ENCODE measurements at regions not wholly inside any gene's neighbourhood (a gene's known extent, or its start where the extent isn't known, plus 50 kb on each side); places are given as distances from the start of the nearest gene placed in this dataset.

DNA sequence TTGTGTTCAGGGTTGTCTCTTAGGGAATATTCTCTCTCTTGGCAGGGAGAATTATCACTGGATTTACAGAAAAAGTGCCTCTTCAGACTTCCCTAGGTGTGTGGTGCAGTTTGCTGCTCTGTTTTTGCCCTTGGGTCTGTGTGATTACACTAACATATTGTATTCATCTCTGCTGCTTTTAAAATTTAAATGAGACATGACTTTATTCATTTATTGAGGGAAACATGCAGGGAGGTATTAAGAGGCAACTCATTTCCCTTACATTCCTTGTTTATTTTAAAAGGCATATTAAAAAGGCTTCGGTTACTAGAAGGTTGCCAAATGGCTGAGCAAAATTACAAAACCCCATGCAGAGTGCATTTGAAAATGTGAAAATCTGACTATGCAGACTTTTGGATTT, 135.1 kb upstream of the GEMIN8 start:
- DNase-seq (ENCODE audit: low spot score in 2 of 2, unreplicated experiment in 2 of 2), result no peak
- H3K27ac Mint-ChIP-seq, result no peak overlapping the region
- no peaks in the 10 kb centered on the region for H3K36me3 Mint-ChIP-seq
- no peak overlapping the region for H3K4me3 Mint-ChIP-seq
- TF ChIP-seq, protein P1, sequence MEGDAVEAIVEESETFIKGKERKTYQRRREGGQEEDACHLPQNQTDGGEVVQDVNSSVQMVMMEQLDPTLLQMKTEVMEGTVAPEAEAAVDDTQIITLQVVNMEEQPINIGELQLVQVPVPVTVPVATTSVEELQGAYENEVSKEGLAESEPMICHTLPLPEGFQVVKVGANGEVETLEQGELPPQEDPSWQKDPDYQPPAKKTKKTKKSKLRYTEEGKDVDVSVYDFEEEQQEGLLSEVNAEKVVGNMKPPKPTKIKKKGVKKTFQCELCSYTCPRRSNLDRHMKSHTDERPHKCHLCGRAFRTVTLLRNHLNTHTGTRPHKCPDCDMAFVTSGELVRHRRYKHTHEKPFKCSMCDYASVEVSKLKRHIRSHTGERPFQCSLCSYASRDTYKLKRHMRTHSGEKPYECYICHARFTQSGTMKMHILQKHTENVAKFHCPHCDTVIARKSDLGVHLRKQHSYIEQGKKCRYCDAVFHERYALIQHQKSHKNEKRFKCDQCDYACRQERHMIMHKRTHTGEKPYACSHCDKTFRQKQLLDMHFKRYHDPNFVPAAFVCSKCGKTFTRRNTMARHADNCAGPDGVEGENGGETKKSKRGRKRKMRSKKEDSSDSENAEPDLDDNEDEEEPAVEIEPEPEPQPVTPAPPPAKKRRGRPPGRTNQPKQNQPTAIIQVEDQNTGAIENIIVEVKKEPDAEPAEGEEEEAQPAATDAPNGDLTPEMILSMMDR (IDR thresholded peaks at IDR 0.05; ENCODE audit: unreplicated experiment), result no peak
- H3K27me3 Mint-ChIP-seq (ENCODE audit: low read depth), result no peaks in the 10 kb centered on the region
- no peaks in the 10 kb centered on the region for H3K4me1 Mint-ChIP-seq
- H3K9me3 Mint-ChIP-seq, result peaks cover 28% of the 10 kb centered on the region

DNA sequence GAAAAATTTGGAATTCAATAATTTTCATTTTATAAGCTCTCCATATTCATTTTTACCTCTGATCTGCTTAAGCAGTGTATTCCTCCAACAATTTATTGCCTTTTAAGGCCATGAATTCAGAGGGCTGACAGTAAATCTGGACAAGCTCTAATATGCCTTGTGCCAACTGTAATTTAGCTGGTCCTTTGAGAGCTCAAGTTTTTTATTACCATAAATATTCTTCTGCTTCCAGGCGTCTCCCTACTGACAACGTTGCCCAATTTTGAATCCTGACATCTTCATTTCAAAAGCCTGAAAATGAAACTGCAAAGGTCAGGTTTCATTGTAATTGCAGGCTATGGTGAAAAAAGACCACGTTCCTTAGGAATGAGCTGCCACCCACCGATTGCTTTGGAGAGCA, 95.8 kb upstream of the GEMIN8 start:
- no peak overlapping the region for H3K27ac Mint-ChIP-seq
- H3K27me3 Mint-ChIP-seq (ENCODE audit: low read depth), result no peaks in the 10 kb centered on the region
- TF ChIP-seq, protein P1 (IDR thresholded peaks at IDR 0.05; ENCODE audit: unreplicated experiment), result no peak
- H3K4me3 Mint-ChIP-seq, result no peak overlapping the region
- H3K36me3 Mint-ChIP-seq, result no peaks in the 10 kb centered on the region
- DNase-seq (ENCODE audit: low spot score in 2 of 2, unreplicated experiment in 2 of 2), result no peak
- H3K9me3 Mint-ChIP-seq, result peaks cover 50% of the 10 kb centered on the region
- peaks cover 20% of the 10 kb centered on the region for H3K4me1 Mint-ChIP-seq

DNA sequence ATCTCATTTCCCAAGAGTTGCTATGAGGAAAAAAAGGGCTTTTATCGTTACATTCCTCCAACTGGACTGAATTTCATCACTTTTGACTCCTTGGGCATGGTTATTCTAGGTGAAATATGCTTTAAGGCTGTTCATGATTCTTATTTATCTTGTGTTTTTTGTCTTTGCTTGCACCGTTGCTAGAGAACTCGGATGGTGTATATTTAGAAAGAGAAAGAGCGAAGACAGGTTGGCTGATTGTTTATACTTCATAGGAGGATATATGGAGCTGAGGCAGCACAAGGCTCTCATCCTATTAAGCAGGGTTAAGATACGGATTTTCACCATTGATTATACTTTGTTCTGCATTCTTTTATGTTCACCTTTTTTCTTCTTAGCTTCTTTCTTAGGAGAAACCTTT, 94.9 kb upstream of the GEMIN8 start:
- DNase-seq (ENCODE audit: low spot score in 2 of 2, unreplicated experiment in 2 of 2), result no peak
- peak overlapping the region; percentile 20 for H3K27ac Mint-ChIP-seq
- no peak overlapping the region for H3K4me3 Mint-ChIP-seq
- no peaks in the 10 kb centered on the region for H3K27me3 Mint-ChIP-seq (ENCODE audit: low read depth)
- no peaks in the 10 kb centered on the region for H3K36me3 Mint-ChIP-seq
- TF ChIP-seq, protein P1 (IDR thresholded peaks at IDR 0.05; ENCODE audit: unreplicated experiment), result no peak
- H3K9me3 Mint-ChIP-seq, result peaks cover 51% of the 10 kb centered on the region
- peaks cover 20% of the 10 kb centered on the region for H3K4me1 Mint-ChIP-seq

DNA sequence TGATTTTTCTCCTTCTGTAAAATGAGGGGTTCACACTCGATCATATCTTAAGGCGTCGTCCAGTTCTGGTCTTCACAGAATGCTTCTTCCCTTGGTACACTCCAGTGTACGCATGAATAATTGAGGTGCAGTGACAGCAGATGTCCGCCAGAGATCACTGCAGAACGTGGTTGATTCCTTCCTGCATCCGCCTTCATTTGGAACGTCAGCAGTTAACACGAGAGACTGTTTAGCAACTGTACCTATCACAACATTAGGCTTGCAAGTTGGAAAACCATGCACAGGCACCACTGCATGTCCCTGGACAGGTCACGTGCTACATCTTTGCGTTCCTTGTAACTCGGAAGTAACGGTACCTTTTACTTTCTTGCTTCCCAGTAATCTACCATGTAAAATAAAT, 66.0 kb upstream of the GEMIN8 start:
- no peaks in the 10 kb centered on the region for H3K4me1 Mint-ChIP-seq
- no peak overlapping the region for H3K27ac Mint-ChIP-seq
- peak in 1 of 2 experiments; percentile 39 for DNase-seq (ENCODE audit: low spot score in 2 of 2, unreplicated experiment in 2 of 2)
- TF ChIP-seq, protein P1 (IDR thresholded peaks at IDR 0.05; ENCODE audit: unreplicated experiment), result peak; percentile 66
- H3K27me3 Mint-ChIP-seq (ENCODE audit: low read depth), result peaks cover 3% of the 10 kb centered on the region
- H3K36me3 Mint-ChIP-seq, result no peaks in the 10 kb centered on the region
- H3K9me3 Mint-ChIP-seq, result peaks cover 20% of the 10 kb centered on the region
- H3K4me3 Mint-ChIP-seq, result no peak overlapping the region

DNA sequence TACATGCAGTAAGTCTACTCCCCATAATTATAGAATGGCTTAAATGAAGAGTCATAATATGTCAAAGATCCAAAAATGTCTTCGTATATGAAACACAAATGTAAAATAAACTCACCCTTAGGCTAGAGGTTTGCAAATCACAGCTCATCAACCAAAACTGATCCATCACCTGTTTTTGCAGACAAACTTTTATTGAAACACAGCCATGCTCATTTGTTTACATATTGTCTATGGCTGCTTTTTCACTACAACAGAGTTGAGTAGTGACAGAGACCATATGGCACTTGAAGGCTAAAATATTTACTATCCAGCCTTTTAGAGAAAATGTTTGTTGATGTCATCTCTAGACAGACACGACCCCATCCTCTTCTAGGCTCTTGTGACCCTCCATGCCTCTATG, 64.5 kb upstream of the GEMIN8 start:
- no peaks in the 10 kb centered on the region for H3K36me3 Mint-ChIP-seq
- peaks cover 23% of the 10 kb centered on the region for H3K9me3 Mint-ChIP-seq
- no peak overlapping the region for H3K27ac Mint-ChIP-seq
- TF ChIP-seq, protein P1 (IDR thresholded peaks at IDR 0.05; ENCODE audit: unreplicated experiment), result no peak
- H3K4me3 Mint-ChIP-seq, result no peak overlapping the region
- no peak for DNase-seq (ENCODE audit: low spot score in 2 of 2, unreplicated experiment in 2 of 2)
- peaks cover 3% of the 10 kb centered on the region for H3K27me3 Mint-ChIP-seq (ENCODE audit: low read depth)
- H3K4me1 Mint-ChIP-seq, result no peaks in the 10 kb centered on the region

DNA sequence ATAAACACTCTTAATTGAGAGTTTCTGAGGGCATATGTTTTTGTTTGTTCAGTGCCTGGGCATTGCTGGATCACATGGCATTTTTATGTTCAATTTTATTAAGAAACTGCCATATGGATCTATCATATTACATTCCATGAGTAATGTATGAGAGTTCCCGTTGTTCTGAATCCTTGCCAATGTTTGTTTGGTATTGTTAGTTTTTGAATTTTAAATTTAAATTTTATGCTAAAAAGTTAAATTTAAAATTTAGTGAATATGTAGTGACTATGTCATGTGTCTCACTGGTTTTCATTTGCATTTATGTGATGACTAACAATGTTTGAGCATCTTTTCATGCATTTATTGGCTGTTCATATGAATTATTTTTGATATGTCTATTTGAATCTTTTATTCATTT, 54.8 kb upstream of the GEMIN8 start:
- H3K27ac Mint-ChIP-seq, result no peak overlapping the region
- H3K36me3 Mint-ChIP-seq, result no peaks in the 10 kb centered on the region
- H3K4me3 Mint-ChIP-seq, result no peak overlapping the region
- TF ChIP-seq, protein P1 (IDR thresholded peaks at IDR 0.05; ENCODE audit: unreplicated experiment), result no peak
- no peaks in the 10 kb centered on the region for H3K4me1 Mint-ChIP-seq
- no peak for DNase-seq (ENCODE audit: low spot score in 2 of 2, unreplicated experiment in 2 of 2)
- peaks cover 2% of the 10 kb centered on the region for H3K27me3 Mint-ChIP-seq (ENCODE audit: low read depth)
- H3K9me3 Mint-ChIP-seq, result peaks cover 25% of the 10 kb centered on the region
